Kidney (tissue), 13 donors: ENCODE measurements at regions not wholly inside any gene's neighbourhood (a gene's known extent, or its start where the extent isn't known, plus 50 kb on each side); places are given as distances from the start of the nearest gene placed in this dataset.

Experiments used
- DNase-seq, 5 donors: peaks; one replicate each; pipeline ENCODE4 v3.0.0-alpha.2; 2013 to 2020
- FAIRE-seq: peaks from 2 replicates; lab custom pipeline; 2012; peaks lifted over from hg19 to GRCh38; lab: Jason Lieb, UNC
- H3K27ac ChIP-seq, 2 donors: one replicate each; pipeline ENCODE4 v1.7.0; 2013; ENCODE audit warnings: low read depth in 2 of 2, low read length in 2 of 2, inconsistent platforms in 1 of 2
- H3K27me3 ChIP-seq: one replicate; pipeline ENCODE4 v1.7.1; 2013; ENCODE audit warnings: low read length, inconsistent platforms; ENCODE audit not compliant: control insufficient read depth, insufficient read depth
- H3K36me3 ChIP-seq, 3 donors: one replicate each; pipeline versions ENCODE4 v1.7.0 to v1.7.1; 2013; ENCODE audit warnings: low read length in 3 of 3, control low read depth in 1 of 3, inconsistent platforms in 1 of 3; ENCODE audit not compliant: insufficient read depth in 3 of 3, control insufficient read depth in 2 of 3
- H3K4me1 ChIP-seq, 3 donors: one replicate each; pipeline versions ENCODE4 v1.7.0 to v1.7.1; 2013; ENCODE audit warnings: low read length in 3 of 3, inconsistent platforms in 1 of 3, low read depth in 1 of 3; ENCODE audit not compliant: control insufficient read depth in 2 of 3, insufficient read depth in 2 of 3
- H3K4me3 ChIP-seq, 3 donors: one replicate each; pipeline versions ENCODE4 v1.7.0 to v1.8.1; 2013; ENCODE audit warnings: low read length in 3 of 3, control low read depth in 1 of 3, inconsistent platforms in 1 of 3
- H3K9ac ChIP-seq, 3 donors: one replicate each; pipeline versions ENCODE4 v1.7.0 to v1.7.1; 2013; ENCODE audit warnings: low read length in 3 of 3, control low read depth in 1 of 3, inconsistent platforms in 1 of 3
- H3K9me3 ChIP-seq, 3 donors: one replicate each; pipeline versions ENCODE4 v1.7.0 to v1.7.1; 2013; ENCODE audit warnings: low read length in 3 of 3, control low read depth in 1 of 3, inconsistent platforms in 1 of 3; ENCODE audit not compliant: control insufficient read depth in 2 of 3, insufficient read depth in 1 of 3
- intact Hi-C: fragments of 100-400 bp; cut with DNase I; formaldehyde crosslinking; loops from one replicate; pipeline ENCODE4 v1.11.1; 2022
- TF ChIP-seq, protein P1 (sequence below): IDR thresholded peaks from 3 replicates; pipeline ENCODE4 v1.5.1; 2012; ENCODE audit warnings: mild to moderate bottlenecking, moderate library complexity, borderline replicate concordance; ENCODE audit not compliant: insufficient read depth; ENCODE audit errors: extremely low read depth
- donor health status: control.
- donor health status: control.
- donor health status: control.
- donor health status: control.
- donor health status: control.
- donor health status: DM: yes; HTN: yes; CAD: no.
- donor health status: Normal renal cell carcinoma (clear cell type).

DNA sequence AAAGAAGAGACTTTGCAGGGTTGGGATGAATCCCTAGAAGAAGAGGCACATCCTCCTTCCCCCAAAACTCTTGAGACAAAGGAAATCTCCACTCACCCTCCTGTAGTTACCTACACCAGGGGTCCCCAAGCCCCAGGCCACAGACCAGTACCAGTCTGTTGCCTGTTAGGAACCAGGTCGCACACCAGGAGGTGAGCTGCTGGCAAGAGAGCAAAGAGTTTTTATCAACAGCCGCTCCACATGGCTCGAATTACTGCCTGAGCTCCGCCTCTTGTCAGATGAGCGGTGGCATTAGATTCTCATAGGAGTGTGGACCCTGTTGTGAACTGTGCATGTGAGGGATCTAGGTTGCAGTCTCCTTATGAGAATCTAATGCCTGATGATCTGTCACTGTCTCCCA, 98.9 kb downstream of the CCT6B start:
- DNase-seq (no peak), FAIRE-seq (no peak)
- intact Hi-C loops = no loop called here

DNA sequence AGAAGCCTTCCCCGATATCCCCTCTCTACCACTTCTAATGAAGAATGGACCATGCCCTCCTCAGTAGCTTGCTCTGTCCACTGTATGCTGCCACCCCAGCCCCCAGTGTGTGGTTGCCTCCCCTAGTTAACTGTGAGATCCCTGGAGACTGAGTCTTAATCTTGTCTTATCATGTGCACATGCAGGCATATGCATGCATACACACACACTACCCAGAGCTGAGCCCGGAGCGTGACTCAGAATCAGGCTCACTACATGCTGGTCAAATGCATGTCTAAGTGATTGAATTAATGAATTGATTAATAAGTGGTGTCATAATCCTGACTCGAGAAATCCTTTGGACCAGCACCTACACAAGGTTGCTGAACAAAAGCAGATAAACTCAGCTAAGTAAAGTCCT, 99.4 kb downstream of the CCT6B start:
- no peaks in the 10 kb centered on the region for H3K27me3 ChIP-seq
- no peak overlapping the region for H3K9ac ChIP-seq
- no peaks in the 10 kb centered on the region for H3K4me1 ChIP-seq
- FAIRE-seq (no peak), DNase-seq (no peak)
- no peaks in the 10 kb centered on the region for H3K9me3 ChIP-seq
- no peaks in the 10 kb centered on the region for H3K36me3 ChIP-seq
- TF ChIP-seq, protein P1, sequence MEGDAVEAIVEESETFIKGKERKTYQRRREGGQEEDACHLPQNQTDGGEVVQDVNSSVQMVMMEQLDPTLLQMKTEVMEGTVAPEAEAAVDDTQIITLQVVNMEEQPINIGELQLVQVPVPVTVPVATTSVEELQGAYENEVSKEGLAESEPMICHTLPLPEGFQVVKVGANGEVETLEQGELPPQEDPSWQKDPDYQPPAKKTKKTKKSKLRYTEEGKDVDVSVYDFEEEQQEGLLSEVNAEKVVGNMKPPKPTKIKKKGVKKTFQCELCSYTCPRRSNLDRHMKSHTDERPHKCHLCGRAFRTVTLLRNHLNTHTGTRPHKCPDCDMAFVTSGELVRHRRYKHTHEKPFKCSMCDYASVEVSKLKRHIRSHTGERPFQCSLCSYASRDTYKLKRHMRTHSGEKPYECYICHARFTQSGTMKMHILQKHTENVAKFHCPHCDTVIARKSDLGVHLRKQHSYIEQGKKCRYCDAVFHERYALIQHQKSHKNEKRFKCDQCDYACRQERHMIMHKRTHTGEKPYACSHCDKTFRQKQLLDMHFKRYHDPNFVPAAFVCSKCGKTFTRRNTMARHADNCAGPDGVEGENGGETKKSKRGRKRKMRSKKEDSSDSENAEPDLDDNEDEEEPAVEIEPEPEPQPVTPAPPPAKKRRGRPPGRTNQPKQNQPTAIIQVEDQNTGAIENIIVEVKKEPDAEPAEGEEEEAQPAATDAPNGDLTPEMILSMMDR = no peak
- H3K4me3 ChIP-seq = no peak overlapping the region
- intact Hi-C loops = no loop called here
- H3K27ac ChIP-seq = no peak overlapping the region

More for the DNA sequence above, 98.9 kb downstream of the CCT6B start:
- no peak overlapping the region for H3K27ac ChIP-seq
- H3K9me3 ChIP-seq = no peaks in the 10 kb centered on the region
- H3K27me3 ChIP-seq = no peaks in the 10 kb centered on the region
- no peak overlapping the region for H3K4me3 ChIP-seq
- H3K4me1 ChIP-seq = no peaks in the 10 kb centered on the region
- no peaks in the 10 kb centered on the region for H3K36me3 ChIP-seq
- no peak overlapping the region for H3K9ac ChIP-seq
- TF ChIP-seq, protein P1 = no peak

DNA sequence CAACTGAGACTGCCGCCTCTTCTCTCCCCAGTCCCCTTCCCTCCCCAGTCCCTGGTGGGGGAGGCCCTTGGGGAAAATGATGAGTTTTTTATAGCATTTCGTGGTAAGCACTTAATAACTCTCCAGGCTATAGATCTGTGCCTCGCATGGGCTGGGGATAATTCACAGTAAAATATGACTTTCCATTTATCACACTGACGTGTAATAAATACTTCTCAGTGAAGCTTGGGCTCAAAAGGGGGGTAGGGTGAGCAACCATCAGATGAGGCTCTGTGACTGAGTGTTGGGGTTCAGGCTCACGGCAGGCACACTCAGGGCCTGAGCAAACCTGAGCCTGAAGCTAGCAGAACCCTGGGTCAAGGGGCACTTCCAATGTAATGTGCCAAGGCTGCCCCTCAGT, 101.6 kb downstream of the CCT6B start:
- Histone ChIP-seq H3K27ac (no peak overlapping the region), H3K9ac (no peak overlapping the region), H3K27me3 (no peaks in the 10 kb centered on the region), H3K4me3 (no peak overlapping the region), H3K9me3 (no peaks in the 10 kb centered on the region), H3K4me1 (no peaks in the 10 kb centered on the region), H3K36me3 (no peaks in the 10 kb centered on the region)
- DNase-seq (no peak), FAIRE-seq (no peak)
- intact Hi-C loops = no loop called here
- TF ChIP-seq, protein P1 = no peak
